ENCODE measurements at regions not wholly inside any gene's neighbourhood (a gene's known extent, or its start where the extent isn't known, plus 50 kb on each side); places are given as distances from the start of the nearest gene placed in this dataset.

DNA sequence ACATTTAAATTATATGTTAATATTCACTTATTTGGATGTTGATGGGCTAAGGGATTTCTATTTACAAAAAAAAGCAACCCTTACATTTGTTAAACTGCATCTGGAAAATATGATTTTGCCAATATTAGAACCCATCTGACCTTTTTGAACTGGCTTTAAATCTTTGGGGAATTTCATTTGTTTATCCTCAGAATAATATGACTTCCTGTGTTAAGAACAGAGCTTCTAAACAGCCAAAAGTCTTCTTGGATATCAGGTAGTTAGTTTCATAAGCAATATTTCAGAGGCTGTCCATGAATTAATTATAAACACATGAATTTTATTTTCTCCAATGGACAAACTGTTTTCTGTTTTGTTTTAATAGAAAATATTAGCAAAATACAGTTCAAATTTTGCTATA, 301.9 kb upstream of the AGTR1 start:
- FAIRE-seq (no peak), DNase-seq (ENCODE audit: insufficient read length) (no peak)
- TF ChIP-seq TAF1 (IDR thresholded peaks at IDR 0.05; ENCODE audit: borderline replicate concordance, low read depth, low read length) (no peak), POLR2A (IDR thresholded peaks at IDR 0.05; ENCODE audit: low read depth, low read length) (no peak), POLR2AphosphoS5 (IDR thresholded peaks at IDR 0.05; ENCODE audit: low read depth, low read length) (no peak)

DNA sequence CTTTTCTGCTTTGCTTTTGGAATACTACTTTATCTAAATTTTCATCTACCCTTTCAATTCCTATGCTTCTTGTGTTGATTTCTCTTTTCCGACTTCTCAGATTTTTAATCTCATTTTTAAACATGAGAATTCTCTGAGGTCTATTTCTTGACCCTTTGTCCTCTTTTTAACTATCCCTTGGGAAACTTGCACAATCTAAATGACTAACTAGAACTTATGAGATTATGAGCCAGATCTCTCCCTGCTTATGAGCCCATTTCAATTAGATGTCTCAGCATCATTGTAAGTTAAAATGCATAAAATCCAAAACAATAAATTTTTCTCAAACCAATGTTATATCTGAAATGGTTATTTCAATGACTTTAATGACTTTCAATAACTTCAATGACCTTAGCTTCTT, 296.9 kb upstream of the AGTR1 start:
- FAIRE-seq (no peak), DNase-seq (ENCODE audit: insufficient read length) (no peak)
- no peak for TF ChIP-seq TAF1 (IDR thresholded peaks at IDR 0.05; ENCODE audit: borderline replicate concordance, low read depth, low read length)

DNA sequence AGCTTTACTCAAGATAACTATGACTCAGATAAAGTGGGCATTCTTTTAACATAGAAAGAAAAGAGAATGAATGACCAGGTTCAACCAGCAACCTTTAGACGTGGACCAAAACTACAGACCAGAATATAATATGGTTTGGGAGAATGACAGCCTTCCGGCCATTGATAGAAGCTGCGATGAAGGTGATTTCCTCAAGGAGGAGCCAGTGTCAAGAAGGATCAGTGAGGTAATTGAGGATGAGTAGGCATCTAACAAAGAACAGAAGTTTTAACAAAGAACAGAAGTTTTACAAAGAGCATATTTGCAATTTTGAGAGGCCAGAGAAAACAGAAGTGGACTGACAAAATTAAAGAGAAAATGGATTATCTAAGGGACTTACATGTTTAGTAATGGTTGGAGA, 289.0 kb upstream of the AGTR1 start:
- DNase-seq (ENCODE audit: insufficient read length) (no peak), FAIRE-seq (no peak)
- TF ChIP-seq POLR2AphosphoS5 (IDR thresholded peaks at IDR 0.05; ENCODE audit: low read depth, low read length) (no peak), TAF1 (IDR thresholded peaks at IDR 0.05; ENCODE audit: borderline replicate concordance, low read depth, low read length) (no peak), POLR2A (IDR thresholded peaks at IDR 0.05; ENCODE audit: low read depth, low read length) (no peak)

DNA sequence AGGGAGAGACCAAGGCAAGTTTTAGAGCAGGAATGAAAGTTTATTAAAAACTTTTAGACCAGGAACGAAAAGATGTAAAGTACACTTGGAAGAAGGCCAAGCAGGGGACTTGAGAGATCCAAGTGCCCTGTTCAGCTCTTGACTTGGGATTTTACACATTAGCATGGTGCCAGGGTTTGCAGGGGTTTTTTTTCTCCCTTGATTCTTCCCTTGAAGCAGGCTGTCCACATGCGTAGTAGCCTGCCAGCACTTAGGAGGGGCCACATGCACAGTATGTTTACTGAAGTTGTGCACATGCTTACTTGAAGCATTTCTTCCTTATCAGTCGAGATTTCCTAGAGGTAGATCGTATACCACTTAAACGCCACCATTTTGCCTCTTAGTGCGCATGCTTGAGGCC, 277.5 kb upstream of the AGTR1 start:
- TF ChIP-seq POLR2A (IDR thresholded peaks at IDR 0.05; ENCODE audit: low read depth, low read length) = no peak
- no peak for TF ChIP-seq TAF1 (IDR thresholded peaks at IDR 0.05; ENCODE audit: borderline replicate concordance, low read depth, low read length)
- TF ChIP-seq POLR2AphosphoS5 (IDR thresholded peaks at IDR 0.05; ENCODE audit: low read depth, low read length) = no peak
- DNase-seq (ENCODE audit: insufficient read length) = no peak
- no peak for FAIRE-seq

DNA sequence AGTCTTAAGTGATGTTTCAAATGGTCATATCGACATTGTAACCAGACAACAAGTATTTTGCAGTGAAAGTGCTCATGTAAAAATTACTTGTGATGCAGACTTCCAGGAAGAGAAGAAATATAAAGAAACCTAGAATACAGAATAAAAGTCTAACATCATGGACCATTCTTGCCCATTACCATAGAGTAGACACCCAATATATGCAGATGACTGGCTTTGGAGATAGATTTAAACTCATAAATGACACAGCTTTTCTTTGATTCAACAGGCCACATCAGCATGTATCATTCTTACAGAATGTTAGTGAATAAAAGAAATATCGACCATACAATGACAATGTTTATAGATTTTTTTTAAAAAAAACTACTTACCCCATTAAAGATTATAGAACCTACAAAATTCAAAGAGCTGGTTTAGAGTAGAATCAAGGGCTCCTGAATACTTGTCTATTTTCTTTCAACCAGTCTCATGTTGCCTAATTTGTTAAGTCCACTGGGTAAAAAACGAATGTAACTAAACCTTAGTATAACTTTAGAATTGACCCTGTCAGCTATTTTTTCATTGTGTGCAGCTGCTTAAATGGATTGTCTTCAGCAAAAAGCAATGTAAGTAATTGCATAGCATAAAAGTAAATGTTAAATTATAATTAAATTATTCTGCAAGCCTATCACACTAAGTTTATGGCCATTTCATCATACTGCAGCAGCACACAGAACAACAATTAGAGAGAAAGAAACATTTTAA, 268.7 kb upstream of the AGTR1 start:
- FAIRE-seq (no peak), DNase-seq (ENCODE audit: insufficient read length) (no peak)
- TF ChIP-seq POLR2A (IDR thresholded peaks at IDR 0.05; ENCODE audit: low read depth, low read length) (no peak), TAF1 (IDR thresholded peaks at IDR 0.05; ENCODE audit: borderline replicate concordance, low read depth, low read length) (no peak), POLR2AphosphoS5 (IDR thresholded peaks at IDR 0.05; ENCODE audit: low read depth, low read length) (no peak)

DNA sequence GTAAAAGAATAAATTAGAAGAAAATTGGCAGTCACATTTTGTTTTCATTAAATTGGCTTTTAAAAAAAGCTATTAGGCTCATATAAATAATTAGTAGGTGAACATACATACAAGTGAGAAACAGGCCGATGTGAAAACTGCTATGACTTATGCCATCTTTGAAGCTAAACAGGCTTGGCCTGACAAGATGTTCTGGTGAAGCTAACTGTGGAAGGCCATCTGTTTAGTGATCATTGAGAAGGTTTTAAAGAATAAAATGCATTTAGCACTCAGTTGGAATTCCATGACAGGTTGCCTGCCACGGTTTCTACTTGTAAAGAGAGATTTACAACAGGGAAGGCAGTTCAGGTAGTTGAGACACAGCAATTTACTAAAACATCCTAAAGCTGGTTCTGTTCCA, 264.0 kb upstream of the AGTR1 start:
- DNase-seq (ENCODE audit: insufficient read length) = no peak
- FAIRE-seq = no peak

DNA sequence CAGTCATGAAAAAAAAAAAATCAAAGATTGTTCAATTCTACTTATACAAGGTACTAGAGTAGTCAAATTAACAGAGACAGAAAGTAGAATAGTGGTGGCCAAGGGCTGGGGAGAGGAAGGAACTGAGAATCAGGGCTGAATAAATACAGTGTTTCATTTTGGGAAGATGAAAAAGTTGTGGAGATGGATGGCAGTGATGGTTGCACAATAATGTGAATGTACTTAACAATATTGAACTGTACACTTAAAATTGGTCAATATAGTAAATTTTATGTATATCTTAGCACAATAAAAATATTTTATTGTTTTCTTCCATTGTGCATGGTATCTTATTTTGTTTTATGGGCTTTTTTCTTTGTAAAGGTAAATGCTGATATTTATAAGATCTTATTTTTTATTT, 262.2 kb upstream of the AGTR1 start:
- no peak for DNase-seq (ENCODE audit: insufficient read length)

More for the DNA sequence above, 264.0 kb upstream of the AGTR1 start:
- TF ChIP-seq POLR2A (IDR thresholded peaks at IDR 0.05; ENCODE audit: low read depth, low read length) (no peak), TAF1 (IDR thresholded peaks at IDR 0.05; ENCODE audit: borderline replicate concordance, low read depth, low read length) (no peak), POLR2AphosphoS5 (IDR thresholded peaks at IDR 0.05; ENCODE audit: low read depth, low read length) (no peak)

DNA sequence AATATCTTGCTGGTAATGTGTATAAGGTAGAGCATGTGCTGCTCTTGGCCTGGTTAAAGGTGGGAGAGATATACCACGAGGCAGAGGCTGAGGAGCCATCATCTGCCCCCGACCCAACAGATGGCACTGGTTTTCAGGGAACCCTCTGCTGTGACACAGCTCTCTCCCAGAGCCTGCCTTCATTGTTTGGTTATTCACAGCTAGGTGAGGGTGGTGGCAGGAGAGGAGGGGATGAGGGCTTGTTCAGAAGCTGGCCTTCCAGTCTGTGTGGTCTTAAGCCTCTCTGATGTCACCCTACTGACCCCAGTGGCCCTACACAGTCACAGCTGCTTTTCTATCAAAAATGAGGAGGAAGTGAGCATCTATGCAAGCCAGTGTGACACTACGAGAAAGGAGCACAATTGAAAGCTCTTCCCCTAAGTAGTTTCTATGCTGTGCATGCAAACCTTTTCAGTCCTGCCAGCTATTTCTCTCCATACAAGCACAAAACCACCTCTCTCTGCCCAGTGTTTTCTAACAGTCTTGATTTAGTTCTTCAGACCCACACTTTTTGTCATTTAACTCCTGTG, 258.4 kb upstream of the AGTR1 start:
- TF ChIP-seq POLR2AphosphoS5 (IDR thresholded peaks at IDR 0.05; ENCODE audit: low read depth, low read length) = no peak
- no peak for TF ChIP-seq TAF1 (IDR thresholded peaks at IDR 0.05; ENCODE audit: borderline replicate concordance, low read depth, low read length)
- TF ChIP-seq POLR2A (IDR thresholded peaks at IDR 0.05; ENCODE audit: low read depth, low read length) = no peak
- FAIRE-seq (no peak), DNase-seq (ENCODE audit: insufficient read length) (no peak)

More for the DNA sequence above, 262.2 kb upstream of the AGTR1 start:
- FAIRE-seq = no peak
- TF ChIP-seq TAF1 (IDR thresholded peaks at IDR 0.05; ENCODE audit: borderline replicate concordance, low read depth, low read length) (no peak), POLR2AphosphoS5 (IDR thresholded peaks at IDR 0.05; ENCODE audit: low read depth, low read length) (no peak), POLR2A (IDR thresholded peaks at IDR 0.05; ENCODE audit: low read depth, low read length) (no peak)

DNA sequence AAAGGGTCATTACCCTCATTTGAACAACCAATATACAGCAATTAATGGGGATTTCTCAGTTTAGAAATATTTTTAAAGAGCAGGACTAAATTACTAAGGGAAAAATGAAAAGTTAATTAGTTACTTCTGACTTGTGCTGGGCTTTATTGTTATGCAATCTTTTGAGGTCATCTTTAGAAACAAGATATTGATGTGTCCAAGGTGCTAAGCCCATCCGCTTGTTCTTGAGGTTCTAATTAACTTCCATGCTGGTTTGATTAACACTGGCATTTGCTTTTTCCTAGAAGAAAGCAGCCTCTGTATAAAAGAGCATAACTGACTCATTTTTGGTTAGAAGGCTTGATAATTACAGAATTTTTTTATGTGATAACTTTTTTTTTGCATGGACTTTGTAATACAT, 256.5 kb upstream of the AGTR1 start:
- TF ChIP-seq POLR2AphosphoS5 (IDR thresholded peaks at IDR 0.05; ENCODE audit: low read depth, low read length) (no peak), TAF1 (IDR thresholded peaks at IDR 0.05; ENCODE audit: borderline replicate concordance, low read depth, low read length) (no peak), POLR2A (IDR thresholded peaks at IDR 0.05; ENCODE audit: low read depth, low read length) (no peak)
- no peak for FAIRE-seq
- DNase-seq (ENCODE audit: insufficient read length) = no peak

DNA sequence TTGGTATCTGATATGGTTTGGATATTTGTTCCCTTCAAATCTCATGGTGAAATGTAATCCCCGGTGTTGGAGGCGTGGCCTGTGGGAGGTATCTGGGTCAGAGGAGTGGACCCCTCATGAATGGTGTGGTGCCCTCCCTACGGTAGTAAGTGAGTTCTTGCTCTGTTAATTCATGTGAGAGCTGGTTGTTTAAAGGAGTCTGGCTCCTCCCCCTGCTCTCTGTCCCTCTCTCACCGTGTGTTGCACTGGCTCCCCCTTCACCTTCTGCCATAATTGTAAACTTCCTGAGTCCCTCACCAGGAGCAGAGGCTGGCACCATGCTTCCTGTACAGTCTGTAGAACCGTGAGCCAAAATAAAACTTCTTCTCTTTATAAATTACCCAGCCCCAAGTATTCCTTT, 246.9 kb upstream of the AGTR1 start:
- TF ChIP-seq POLR2A (IDR thresholded peaks at IDR 0.05; ENCODE audit: low read depth, low read length) = no peak
- TF ChIP-seq TAF1 (IDR thresholded peaks at IDR 0.05; ENCODE audit: borderline replicate concordance, low read depth, low read length) = no peak
- no peak for TF ChIP-seq POLR2AphosphoS5 (IDR thresholded peaks at IDR 0.05; ENCODE audit: low read depth, low read length)
- DNase-seq (ENCODE audit: insufficient read length) (no peak), FAIRE-seq (no peak)

DNA sequence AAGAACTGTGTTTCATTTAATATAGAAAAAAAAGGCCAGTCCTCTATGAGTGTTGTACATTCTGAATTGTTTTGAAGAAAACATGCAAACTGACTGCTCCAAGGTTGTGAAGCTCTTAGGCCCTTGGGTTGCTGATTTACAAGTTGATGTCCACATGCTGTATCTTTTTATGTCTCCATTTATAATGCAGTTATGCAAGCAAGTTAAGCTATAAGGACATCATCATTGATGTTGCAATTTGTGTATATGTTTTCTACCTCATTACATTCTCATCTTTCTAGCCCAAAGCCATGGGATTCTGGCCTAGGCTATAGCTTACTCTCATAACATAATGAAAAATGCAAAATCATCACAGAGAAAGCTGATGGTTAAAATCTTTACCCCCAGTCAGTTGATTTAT, 245.7 kb upstream of the AGTR1 start:
- no peak for TF ChIP-seq POLR2AphosphoS5 (IDR thresholded peaks at IDR 0.05; ENCODE audit: low read depth, low read length)
- no peak for TF ChIP-seq TAF1 (IDR thresholded peaks at IDR 0.05; ENCODE audit: borderline replicate concordance, low read depth, low read length)
- TF ChIP-seq POLR2A (IDR thresholded peaks at IDR 0.05; ENCODE audit: low read depth, low read length) = no peak
- DNase-seq (ENCODE audit: insufficient read length) = no peak
- FAIRE-seq = no peak

DNA sequence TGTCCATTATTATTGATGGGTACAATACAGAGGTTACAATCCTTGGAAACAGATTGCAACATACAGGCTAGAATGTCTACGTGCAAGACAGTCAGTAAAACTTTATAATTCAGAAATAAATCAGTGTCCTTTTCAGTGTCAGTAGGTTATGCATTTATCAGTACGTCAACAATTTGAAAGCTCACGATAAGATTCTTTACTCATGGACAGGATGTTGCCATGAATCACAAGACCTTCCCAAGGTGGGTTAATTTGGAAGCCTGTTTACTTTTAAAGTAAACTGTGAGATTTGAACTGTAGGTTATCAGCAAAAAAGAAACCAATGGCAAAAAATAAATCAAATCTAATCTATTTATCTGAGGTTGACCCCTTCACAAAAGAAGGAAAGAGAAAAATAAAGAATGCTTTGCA, 243.9 kb upstream of the AGTR1 start:
- FAIRE-seq (no peak), DNase-seq (ENCODE audit: insufficient read length) (no peak)
- TF ChIP-seq TAF1 (IDR thresholded peaks at IDR 0.05; ENCODE audit: borderline replicate concordance, low read depth, low read length) = no peak
- no peak for TF ChIP-seq POLR2AphosphoS5 (IDR thresholded peaks at IDR 0.05; ENCODE audit: low read depth, low read length)
- TF ChIP-seq POLR2A (IDR thresholded peaks at IDR 0.05; ENCODE audit: low read depth, low read length) = no peak
